WTC11 (cell line): ENCODE measurements at regions not wholly inside any gene's neighbourhood (a gene's known extent, or its start where the extent isn't known, plus 50 kb on each side); places are given as distances from the start of the nearest gene placed in this dataset.

Source experiments
- ATAC-seq: fragments of 200-7000 bp; cut with Tn5 transposase; 2 replicates; pipeline ENCODE4 v1.10.0; 2021; ENCODE audit warnings: mild to moderate bottlenecking, moderate library complexity
- CTCF ChIA-PET: fragments of 300-600 bp; sonication (Branson Sonifier 250); formaldehyde crosslinking; loops from one replicate; lab custom pipeline; 2021; ENCODE audit warnings: antibody characterized with exemption; lab: Charles Lee
- POLR2A ChIA-PET: fragments of 350-600 bp; sonication (Branson Sonifier 250); formaldehyde crosslinking; loops from one replicate; lab custom pipeline; 2021; ENCODE audit warnings: antibody characterized with exemption; lab: Charles Lee
- DNase-seq: peaks from one replicate; pipeline ENCODE4 v3.0.0; 2021; ENCODE audit warnings: low spot score
- H3K27ac Mint-ChIP-seq: 2 replicates; pipeline ENCODE4 v1.8.0; 2021; ENCODE audit warnings: mixed read lengths
- H3K27me3 Mint-ChIP-seq: 2 replicates; pipeline ENCODE4 v1.8.0; 2021; ENCODE audit warnings: low read depth, mild to moderate bottlenecking, moderate library complexity, mixed read lengths
- H3K36me3 Mint-ChIP-seq: 2 replicates; pipeline ENCODE4 v1.8.0; 2021; ENCODE audit warnings: mixed read lengths
- H3K4me1 Mint-ChIP-seq: 2 replicates; pipeline ENCODE4 v1.8.0; 2022; ENCODE audit warnings: mixed read lengths
- H3K4me3 Mint-ChIP-seq: 2 replicates; pipeline ENCODE4 v1.8.0; 2021; ENCODE audit warnings: mild to moderate bottlenecking, moderate library complexity, mixed read lengths
- H3K9me3 Mint-ChIP-seq: 2 replicates; pipeline ENCODE4 v1.8.0; 2021; ENCODE audit warnings: mixed read lengths
- CBFB ChIP-seq: sonication (generic); formaldehyde crosslinking; IDR thresholded peaks from 2 replicates; pipeline ENCODE4 v1.8.1; 2022; ENCODE audit warnings: mild to moderate bottlenecking, low read depth, missing genetic modification reagents
- CREB1 ChIP-seq: sonication (generic); formaldehyde crosslinking; IDR thresholded peaks from 2 replicates; pipeline ENCODE4 v1.8.0; 2023; ENCODE audit warnings: mild to moderate bottlenecking, missing genetic modification reagents
- ETV6 ChIP-seq: sonication (generic); formaldehyde crosslinking; IDR thresholded peaks from 2 replicates; pipeline ENCODE4 v1.8.1; 2022; ENCODE audit warnings: mild to moderate bottlenecking, missing genetic modification reagents
- IRF1 ChIP-seq: sonication (generic); formaldehyde crosslinking; IDR thresholded peaks from 2 replicates; pipeline ENCODE4 v1.8.0; 2023; ENCODE audit warnings: missing genetic modification reagents
- KAT7 ChIP-seq: sonication (generic); formaldehyde crosslinking; IDR thresholded peaks from 2 replicates; pipeline ENCODE4 v1.8.1; 2023; ENCODE audit warnings: missing genetic modification reagents, mild to moderate bottlenecking, borderline replicate concordance
- MAX ChIP-seq: sonication (generic); formaldehyde crosslinking; IDR thresholded peaks from 2 replicates; pipeline ENCODE4 v1.8.0; 2022; ENCODE audit warnings: mild to moderate bottlenecking, missing genetic modification reagents
- MYBL2 ChIP-seq: sonication (generic); formaldehyde crosslinking; IDR thresholded peaks from 2 replicates; pipeline ENCODE4 v1.8.1; 2023; ENCODE audit warnings: mild to moderate bottlenecking, moderate library complexity, missing genetic modification reagents
- NFYB ChIP-seq: sonication (generic); formaldehyde crosslinking; conservative IDR thresholded peaks from 2 replicates; pipeline ENCODE4 v1.8.0; 2022; ENCODE audit warnings: low read depth, missing genetic modification reagents
- NR1H2 ChIP-seq: sonication (generic); formaldehyde crosslinking; IDR thresholded peaks from 2 replicates; pipeline ENCODE4 v1.9.0; 2021; ENCODE audit warnings: mild to moderate bottlenecking, moderate library complexity, missing genetic modification reagents
- NR2C2 ChIP-seq: sonication (generic); formaldehyde crosslinking; IDR thresholded peaks from 2 replicates; pipeline ENCODE4 v1.8.0; 2022; ENCODE audit warnings: mild to moderate bottlenecking, missing genetic modification reagents
- OVOL2 ChIP-seq: fragments of 250-450 bp; sonication (Bioruptor Pico); IDR thresholded peaks from 2 replicates; pipeline ENCODE4 v1.9.0; 2021; ENCODE audit warnings: mild to moderate bottlenecking, borderline replicate concordance
- RELA ChIP-seq: sonication (generic); formaldehyde crosslinking; IDR thresholded peaks from 2 replicates; pipeline ENCODE4 v1.8.1; 2022; ENCODE audit warnings: missing genetic modification reagents, mild to moderate bottlenecking, borderline replicate concordance
- SMAD4 ChIP-seq: sonication (generic); formaldehyde crosslinking; IDR thresholded peaks from 2 replicates; pipeline ENCODE4 v1.8.0; 2022; ENCODE audit warnings: mild to moderate bottlenecking, missing genetic modification reagents
- SOX15 ChIP-seq: fragments of 250-450 bp; sonication (Bioruptor Pico); IDR thresholded peaks from 2 replicates; pipeline ENCODE4 v1.9.0; 2021; ENCODE audit warnings: mild to moderate bottlenecking
- TCF7 ChIP-seq: sonication (generic); formaldehyde crosslinking; IDR thresholded peaks from 2 replicates; pipeline ENCODE4 v1.8.0; 2022; ENCODE audit warnings: mild to moderate bottlenecking, low read depth, missing genetic modification reagents, moderate library complexity
- ZMAT4 ChIP-seq: fragments of 250-450 bp; sonication (Bioruptor Pico); IDR thresholded peaks from 2 replicates; pipeline ENCODE4 v1.9.0; 2021; ENCODE audit warnings: mild to moderate bottlenecking
- ZNF232 ChIP-seq: sonication (generic); formaldehyde crosslinking; IDR thresholded peaks from 2 replicates; pipeline ENCODE4 v1.8.0; 2022; ENCODE audit warnings: mild to moderate bottlenecking, missing genetic modification reagents
- ZNF317 ChIP-seq: sonication (generic); formaldehyde crosslinking; IDR thresholded peaks from 2 replicates; pipeline ENCODE4 v1.8.1; 2023; ENCODE audit warnings: low read depth, mild to moderate bottlenecking, moderate library complexity, missing genetic modification reagents, borderline replicate concordance
- ZNF423 ChIP-seq: fragments of 250-450 bp; sonication (Bioruptor Pico); IDR thresholded peaks from 2 replicates; pipeline ENCODE4 v2.1.2; 2022; ENCODE audit warnings: mild to moderate bottlenecking, moderate library complexity
- TF ChIP-seq, protein P1 (sequence below): fragments of 250-450 bp; sonication (Bioruptor Pico); conservative IDR thresholded peaks from 2 replicates; pipeline ENCODE4 v1.9.0; 2021; ENCODE audit warnings: mild to moderate bottlenecking
- TF ChIP-seq, protein P2 (sequence below): fragments of 250-450 bp; sonication (Bioruptor Pico); IDR thresholded peaks from 2 replicates; pipeline ENCODE4 v1.8.0; 2021; ENCODE audit warnings: mild to moderate bottlenecking
- TF ChIP-seq, protein P3 (sequence below): sonication (generic); formaldehyde crosslinking; IDR thresholded peaks from 2 replicates; pipeline ENCODE4 v1.8.0; 2022; ENCODE audit warnings: missing genetic modification reagents

GRCh38 chr5:52466749-52467520 lies 320.8 kb upstream of the ITGA1 start:
- ChIA-PET POLR2A (no interaction called here), CTCF (no interaction called here)
- peaks cover 9% of the 10 kb centered on the region for H3K4me1 Mint-ChIP-seq
- TF ChIP-seq ZNF423 (CRISPR knock-in tag) = no peak
- peak; percentile 81 for TF ChIP-seq ZNF317
- H3K9me3 Mint-ChIP-seq = no peaks in the 10 kb centered on the region
- ATAC-seq (peak; percentile 32; the same call in 1 of the 2 replicates), DNase-seq (no peak)
- no peak overlapping the region for H3K4me3 Mint-ChIP-seq
- no peak overlapping the region for H3K27ac Mint-ChIP-seq
- no peaks in the 10 kb centered on the region for H3K27me3 Mint-ChIP-seq
- H3K36me3 Mint-ChIP-seq = no peaks in the 10 kb centered on the region

DNA sequence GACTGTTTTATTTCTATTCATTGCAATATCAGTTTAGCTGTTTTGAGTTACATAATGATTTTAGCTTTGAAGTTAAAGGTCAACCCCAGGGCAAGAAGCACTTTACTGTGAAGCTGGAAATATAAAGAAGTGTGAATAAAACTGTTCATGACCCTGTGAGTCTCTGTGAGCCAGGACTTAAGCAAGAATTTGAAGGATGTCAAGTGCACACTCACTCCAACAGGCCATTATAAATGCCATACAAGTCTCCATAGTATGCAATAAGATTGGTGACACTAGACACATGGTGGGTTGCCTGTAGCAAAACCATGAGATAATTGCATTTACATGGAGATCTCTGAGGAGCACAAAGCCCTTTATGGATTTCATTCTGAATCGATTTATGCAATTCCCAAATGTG lies 318.7 kb upstream of the ITGA1 start:
- Mint-ChIP-seq H3K27ac (no peak overlapping the region), H3K9me3 (no peaks in the 10 kb centered on the region), H3K36me3 (no peaks in the 10 kb centered on the region), H3K4me1 (peaks cover 9% of the 10 kb centered on the region), H3K27me3 (no peaks in the 10 kb centered on the region), H3K4me3 (no peak overlapping the region)
- ChIA-PET CTCF (no interaction called here), POLR2A (no interaction called here)
- DNase-seq (no peak), ATAC-seq (no peak)
- no peak for TF ChIP-seq IRF1 (CRISPR knock-in tag)
- no peak for TF ChIP-seq NR1H2 (CRISPR knock-in tag)
- TF ChIP-seq MYBL2 (CRISPR knock-in tag) = no peak
- TF ChIP-seq, protein P1, sequence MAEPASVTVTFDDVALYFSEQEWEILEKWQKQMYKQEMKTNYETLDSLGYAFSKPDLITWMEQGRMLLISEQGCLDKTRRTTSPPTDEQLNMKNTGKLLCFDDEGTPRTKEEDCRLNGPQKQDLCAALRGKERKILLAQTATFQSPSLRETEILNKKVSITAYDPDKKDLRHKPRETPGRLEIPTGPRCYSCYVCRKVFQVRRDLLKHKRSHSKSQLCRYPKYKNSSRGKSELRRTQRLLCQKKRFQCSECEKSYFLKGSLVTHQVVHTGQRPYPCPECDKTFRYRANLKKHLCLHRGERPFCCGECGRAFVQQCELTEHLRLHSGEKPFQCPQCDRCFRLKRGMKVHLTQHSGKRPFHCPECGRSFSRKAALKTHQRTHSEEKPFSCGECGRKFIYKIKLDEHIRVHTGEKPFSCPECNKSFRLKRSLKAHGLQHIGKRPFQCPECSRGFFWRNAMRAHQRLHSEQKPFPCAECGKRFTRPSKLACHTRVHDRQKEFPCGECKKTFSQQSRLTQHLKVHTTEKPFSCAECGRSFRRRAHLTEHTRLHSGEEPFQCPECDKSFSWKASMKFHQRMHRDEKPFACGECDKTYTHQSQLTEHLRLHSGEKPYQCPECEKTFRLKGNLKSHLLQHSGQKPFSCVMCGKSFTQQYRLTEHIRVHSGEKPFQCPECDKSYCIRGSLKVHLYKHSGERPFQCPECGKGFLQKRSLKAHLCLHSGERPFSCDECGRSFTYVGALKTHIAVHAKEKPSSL = no peak
- no peak for TF ChIP-seq CBFB (CRISPR knock-in tag)
- TF ChIP-seq, protein P2, sequence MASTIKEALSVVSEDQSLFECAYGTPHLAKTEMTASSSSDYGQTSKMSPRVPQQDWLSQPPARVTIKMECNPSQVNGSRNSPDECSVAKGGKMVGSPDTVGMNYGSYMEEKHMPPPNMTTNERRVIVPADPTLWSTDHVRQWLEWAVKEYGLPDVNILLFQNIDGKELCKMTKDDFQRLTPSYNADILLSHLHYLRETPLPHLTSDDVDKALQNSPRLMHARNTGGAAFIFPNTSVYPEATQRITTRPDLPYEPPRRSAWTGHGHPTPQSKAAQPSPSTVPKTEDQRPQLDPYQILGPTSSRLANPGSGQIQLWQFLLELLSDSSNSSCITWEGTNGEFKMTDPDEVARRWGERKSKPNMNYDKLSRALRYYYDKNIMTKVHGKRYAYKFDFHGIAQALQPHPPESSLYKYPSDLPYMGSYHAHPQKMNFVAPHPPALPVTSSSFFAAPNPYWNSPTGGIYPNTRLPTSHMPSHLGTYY (CRISPR knock-in tag) = no peak
- no peak for TF ChIP-seq SOX15 (CRISPR knock-in tag)
- TF ChIP-seq, protein P3, sequence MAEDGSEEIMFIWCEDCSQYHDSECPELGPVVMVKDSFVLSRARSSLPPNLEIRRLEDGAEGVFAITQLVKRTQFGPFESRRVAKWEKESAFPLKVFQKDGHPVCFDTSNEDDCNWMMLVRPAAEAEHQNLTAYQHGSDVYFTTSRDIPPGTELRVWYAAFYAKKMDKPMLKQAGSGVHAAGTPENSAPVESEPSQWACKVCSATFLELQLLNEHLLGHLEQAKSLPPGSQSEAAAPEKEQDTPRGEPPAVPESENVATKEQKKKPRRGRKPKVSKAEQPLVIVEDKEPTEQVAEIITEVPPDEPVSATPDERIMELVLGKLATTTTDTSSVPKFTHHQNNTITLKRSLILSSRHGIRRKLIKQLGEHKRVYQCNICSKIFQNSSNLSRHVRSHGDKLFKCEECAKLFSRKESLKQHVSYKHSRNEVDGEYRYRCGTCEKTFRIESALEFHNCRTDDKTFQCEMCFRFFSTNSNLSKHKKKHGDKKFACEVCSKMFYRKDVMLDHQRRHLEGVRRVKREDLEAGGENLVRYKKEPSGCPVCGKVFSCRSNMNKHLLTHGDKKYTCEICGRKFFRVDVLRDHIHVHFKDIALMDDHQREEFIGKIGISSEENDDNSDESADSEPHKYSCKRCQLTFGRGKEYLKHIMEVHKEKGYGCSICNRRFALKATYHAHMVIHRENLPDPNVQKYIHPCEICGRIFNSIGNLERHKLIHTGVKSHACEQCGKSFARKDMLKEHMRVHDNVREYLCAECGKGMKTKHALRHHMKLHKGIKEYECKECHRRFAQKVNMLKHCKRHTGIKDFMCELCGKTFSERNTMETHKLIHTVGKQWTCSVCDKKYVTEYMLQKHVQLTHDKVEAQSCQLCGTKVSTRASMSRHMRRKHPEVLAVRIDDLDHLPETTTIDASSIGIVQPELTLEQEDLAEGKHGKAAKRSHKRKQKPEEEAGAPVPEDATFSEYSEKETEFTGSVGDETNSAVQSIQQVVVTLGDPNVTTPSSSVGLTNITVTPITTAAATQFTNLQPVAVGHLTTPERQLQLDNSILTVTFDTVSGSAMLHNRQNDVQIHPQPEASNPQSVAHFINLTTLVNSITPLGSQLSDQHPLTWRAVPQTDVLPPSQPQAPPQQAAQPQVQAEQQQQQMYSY (CRISPR knock-in tag) = no peak

DNA sequence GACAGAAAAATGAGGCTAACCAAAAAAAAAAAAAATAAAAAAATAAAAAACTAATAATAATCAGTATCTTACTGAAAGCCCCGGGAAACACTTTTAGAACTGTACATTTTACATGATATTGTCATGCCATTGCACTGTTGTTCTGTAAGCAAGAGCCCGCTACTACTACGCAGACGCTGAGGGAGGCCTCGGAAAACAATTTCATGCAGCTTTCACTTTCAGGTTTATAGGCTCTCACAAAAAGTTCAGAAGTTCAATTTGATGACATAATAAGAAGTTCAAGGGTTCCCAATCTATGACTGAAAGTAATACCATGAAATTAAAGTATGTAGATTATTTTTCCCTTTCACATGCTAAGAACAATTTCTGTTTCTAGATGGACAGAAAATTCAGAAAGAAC lies 318.3 kb upstream of the ITGA1 start:
- no peak for ATAC-seq

More for the DNA sequence above, 318.3 kb upstream of the ITGA1 start:
- Mint-ChIP-seq H3K4me3 (no peak overlapping the region), H3K4me1 (peaks cover 9% of the 10 kb centered on the region), H3K36me3 (no peaks in the 10 kb centered on the region), H3K27ac (no peak overlapping the region), H3K27me3 (no peaks in the 10 kb centered on the region), H3K9me3 (no peaks in the 10 kb centered on the region)
- ChIA-PET CTCF (no interaction called here), POLR2A (no interaction called here)
- no peak for TF ChIP-seq KAT7
- no peak for TF ChIP-seq RELA (CRISPR knock-in tag)
- TF ChIP-seq NFYB (CRISPR knock-in tag) = no peak
- TF ChIP-seq NR2C2 = no peak
- TF ChIP-seq CREB1 (CRISPR knock-in tag) = no peak
- no peak for TF ChIP-seq OVOL2
- no peak for TF ChIP-seq MAX (CRISPR knock-in tag)
- no peak for TF ChIP-seq ETV6 (CRISPR knock-in tag)
- no peak for TF ChIP-seq TCF7 (CRISPR knock-in tag)
- no peak for TF ChIP-seq SMAD4 (CRISPR knock-in tag)
- no peak for TF ChIP-seq ZNF232 (CRISPR knock-in tag)
- no peak for TF ChIP-seq ZMAT4 (CRISPR knock-in tag)
- DNase-seq = no peak
